Right lobe of liver (tissue), 4 donors: ENCODE measurements at regions not wholly inside any gene's neighbourhood (a gene's known extent, or its start where the extent isn't known, plus 50 kb on each side); places are given as distances from the start of the nearest gene placed in this dataset.

ENCODE experiments used
- POLR2A ChIP-seq: fragments of 450-650 bp; IDR thresholded peaks from one replicate; pipeline ENCODE4 v1.6.1; 2017; ENCODE audit warnings: antibody characterized with exemption, mild to moderate bottlenecking
- TF ChIP-seq, protein P1 (sequence below), 4 donors: fragments of 200-600 bp in 3 of 4; fragments of 450-650 bp in 1 of 4; IDR thresholded peaks; one replicate each; pipeline versions ENCODE4 v1.5.1 to v1.8.0; 2016 to 2022; ENCODE audit warnings: antibody characterized with exemption in 4 of 4, mild to moderate bottlenecking in 2 of 4
- donor health status: DM: no; HTN: no; CAD: no.
- donor health status: DM: no; HTN: no; CAD: no.
- donor health status: DM: no; HTN: yes; CAD: no.

DNA sequence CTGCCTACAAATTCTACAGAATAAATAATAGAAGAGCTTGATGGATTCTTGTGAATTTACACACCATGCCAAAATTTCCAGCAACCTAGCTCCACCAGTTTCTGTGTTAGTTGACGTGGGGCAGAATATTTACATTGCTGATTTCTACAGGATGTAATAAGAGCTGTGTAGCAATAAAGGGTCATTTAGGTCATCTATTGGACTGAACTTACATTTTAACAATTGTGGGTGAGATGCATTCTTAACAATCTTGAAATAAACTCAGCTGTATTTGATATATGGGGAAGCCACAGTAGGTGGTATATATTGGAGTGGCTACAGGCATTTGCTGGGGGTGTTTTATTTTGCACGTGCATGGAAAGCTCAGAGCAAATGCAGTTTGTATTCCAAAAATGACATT lies 655.3 kb downstream of the IQCM start:
- no peak for TF ChIP-seq POLR2A
- TF ChIP-seq, protein P1, sequence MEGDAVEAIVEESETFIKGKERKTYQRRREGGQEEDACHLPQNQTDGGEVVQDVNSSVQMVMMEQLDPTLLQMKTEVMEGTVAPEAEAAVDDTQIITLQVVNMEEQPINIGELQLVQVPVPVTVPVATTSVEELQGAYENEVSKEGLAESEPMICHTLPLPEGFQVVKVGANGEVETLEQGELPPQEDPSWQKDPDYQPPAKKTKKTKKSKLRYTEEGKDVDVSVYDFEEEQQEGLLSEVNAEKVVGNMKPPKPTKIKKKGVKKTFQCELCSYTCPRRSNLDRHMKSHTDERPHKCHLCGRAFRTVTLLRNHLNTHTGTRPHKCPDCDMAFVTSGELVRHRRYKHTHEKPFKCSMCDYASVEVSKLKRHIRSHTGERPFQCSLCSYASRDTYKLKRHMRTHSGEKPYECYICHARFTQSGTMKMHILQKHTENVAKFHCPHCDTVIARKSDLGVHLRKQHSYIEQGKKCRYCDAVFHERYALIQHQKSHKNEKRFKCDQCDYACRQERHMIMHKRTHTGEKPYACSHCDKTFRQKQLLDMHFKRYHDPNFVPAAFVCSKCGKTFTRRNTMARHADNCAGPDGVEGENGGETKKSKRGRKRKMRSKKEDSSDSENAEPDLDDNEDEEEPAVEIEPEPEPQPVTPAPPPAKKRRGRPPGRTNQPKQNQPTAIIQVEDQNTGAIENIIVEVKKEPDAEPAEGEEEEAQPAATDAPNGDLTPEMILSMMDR (IDR thresholded peaks at IDR 0.05): no peak
